ENCODE measurements at regions not wholly inside any gene's neighbourhood (a gene's known extent, or its start where the extent isn't known, plus 50 kb on each side); places are given as distances from the start of the nearest gene placed in this dataset.

DNA sequence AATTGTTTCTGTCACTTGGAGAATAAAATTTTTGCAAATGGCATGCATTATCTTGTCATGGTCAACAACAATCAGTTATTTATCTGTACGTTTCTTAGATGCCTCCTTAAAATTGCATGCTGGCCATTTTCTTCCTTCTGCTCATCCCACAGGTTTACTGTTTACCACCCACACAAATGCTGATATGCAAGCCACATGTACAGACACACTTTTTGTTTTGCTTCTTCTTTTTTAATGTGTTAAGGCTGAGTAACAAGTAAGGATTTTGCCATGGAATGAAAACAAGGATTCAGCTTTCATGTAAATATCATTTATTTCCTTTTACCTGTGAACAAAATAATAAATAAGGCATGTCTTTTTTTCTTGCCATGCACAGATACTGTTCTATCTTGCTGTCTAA is 1077.1 kb upstream of the ZEB2 start:
- TF ChIP-seq POLR2AphosphoS5 (IDR thresholded peaks at IDR 0.05) (no peak), CTCF (IDR thresholded peaks at IDR 0.05) (no peak), POLR2A (IDR thresholded peaks at IDR 0.05) (no peak)
